Naive thymus-derived CD8-positive, alpha-beta T cell (primary cell): ENCODE measurements at regions not wholly inside any gene's neighbourhood (a gene's known extent, or its start where the extent isn't known, plus 50 kb on each side); places are given as distances from the start of the nearest gene placed in this dataset.

Source experiments
- ATAC-seq, 2 donors: fragments of 150-1000 bp; cut with Tn5 transposase in 1 of 2; sonication (Bioruptor Pico), chemical (Tn5 transposase) in 1 of 2; 1 replicate in 1 of 2; 2 replicates in 1 of 2; pipeline ENCODE4 v1.10.0; 2021; ENCODE audit warnings: mild to moderate bottlenecking in 2 of 2, moderate library complexity in 2 of 2
- POLR2A ChIA-PET: fragments of 350-600 bp; sonication (Branson Sonifier 250); formaldehyde crosslinking; loops from one replicate; lab custom pipeline; 2021; ENCODE audit warnings: antibody characterized with exemption; lab: Charles Lee
- DNase-seq, 10 donors: peaks; one replicate each; pipeline versions ENCODE4 v3.0.0 to v3.0.0-alpha.2; 2020 to 2022
- H3K27ac Mint-ChIP-seq, 10 donors: one replicate each; pipeline ENCODE4 v1.8.0; 2020 to 2022; ENCODE audit warnings: mild to moderate bottlenecking in 10 of 10, mixed read lengths in 10 of 10, moderate library complexity in 4 of 10, inconsistent platforms in 1 of 10
- H3K27me3 Mint-ChIP-seq, 5 donors: one replicate each; pipeline ENCODE4 v1.8.0; 2021 to 2022; ENCODE audit warnings: mixed read lengths in 5 of 5
- H3K36me3 Mint-ChIP-seq, 3 donors: one replicate each; pipeline ENCODE4 v1.8.0; 2020 to 2022; ENCODE audit warnings: mixed read lengths in 3 of 3, mild to moderate bottlenecking in 2 of 3, inconsistent platforms in 1 of 3
- H3K4me1 Mint-ChIP-seq, 4 donors: one replicate each; pipeline ENCODE4 v1.8.0; 2021 to 2022; ENCODE audit warnings: mixed read lengths in 4 of 4
- H3K4me3 Mint-ChIP-seq, 10 donors: one replicate each; pipeline ENCODE4 v1.8.0; 2020 to 2022; ENCODE audit warnings: mild to moderate bottlenecking in 10 of 10, mixed read lengths in 10 of 10, moderate library complexity in 6 of 10, inconsistent platforms in 1 of 10
- H3K9me3 Mint-ChIP-seq, 9 donors: one replicate each; pipeline ENCODE4 v1.8.0; 2020 to 2022; ENCODE audit warnings: mixed read lengths in 9 of 9, mild to moderate bottlenecking in 3 of 9, inconsistent platforms in 1 of 9, moderate library complexity in 1 of 9

DNA sequence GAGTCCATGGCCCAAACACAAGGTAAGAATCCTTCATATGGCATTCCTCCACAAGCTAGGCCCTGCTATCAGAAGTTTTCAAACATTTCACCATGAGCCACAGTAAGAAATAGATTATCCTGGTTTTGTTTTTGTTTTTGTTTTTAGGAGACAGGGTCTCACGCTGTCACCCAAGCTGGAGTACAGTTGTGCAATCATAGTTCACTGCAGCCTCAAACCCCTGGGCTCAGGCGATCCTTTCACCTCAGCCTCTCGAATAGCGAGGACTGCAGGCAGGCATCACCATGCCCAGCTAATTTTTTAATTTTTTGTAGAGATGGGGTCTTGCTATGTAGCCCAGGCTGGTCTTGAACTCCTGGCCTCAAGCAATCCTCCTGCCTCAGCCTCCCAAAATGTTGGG, 218.8 kb downstream of the TOMM20 start:
- ATAC-seq (no peak), DNase-seq (no peak)
- H3K27me3 Mint-ChIP-seq, result no peaks in the 10 kb centered on the region
- H3K36me3 Mint-ChIP-seq, result no peaks in the 10 kb centered on the region
- H3K4me3 Mint-ChIP-seq, result no peak overlapping the region
- POLR2A ChIA-PET, result no interaction called here
- H3K9me3 Mint-ChIP-seq, result no peaks in the 10 kb centered on the region
- H3K27ac Mint-ChIP-seq, result peak overlapping the region in 2 of 10 donors; percentile 33 to 34
- peaks cover 23 to 33% (median 29%) of the 10 kb centered on the region in 4 donors for H3K4me1 Mint-ChIP-seq

GRCh38 chr1:234909307-234909810, 219.3 kb downstream of the TOMM20 start:
- H3K27ac Mint-ChIP-seq, result peak overlapping the region in 3 of 10 donors; percentile 31 to 34 (median 33)

GRCh38 chr1:234908571-234908970, 220.1 kb downstream of the TOMM20 start:
- Mint-ChIP-seq H3K36me3 (no peaks in the 10 kb centered on the region), H3K9me3 (no peaks in the 10 kb centered on the region), H3K27me3 (no peaks in the 10 kb centered on the region), H3K27ac (peak overlapping the region in 4 of 10 donors; percentile 16 to 60 (median 40)), H3K4me3 (no peak overlapping the region), H3K4me1 (peaks cover 20 to 33% (median 29%) of the 10 kb centered on the region in 4 donors)
- DNase-seq (no peak), ATAC-seq (no peak)
- POLR2A ChIA-PET, result no interaction called here

More at GRCh38 chr1:234909307-234909810, 219.3 kb downstream of the TOMM20 start:
- H3K4me3 Mint-ChIP-seq, result no peak overlapping the region
- ATAC-seq (no peak), DNase-seq (no peak)
- H3K27me3 Mint-ChIP-seq, result no peaks in the 10 kb centered on the region
- no peaks in the 10 kb centered on the region for H3K9me3 Mint-ChIP-seq
- POLR2A ChIA-PET, result no interaction called here
- no peaks in the 10 kb centered on the region for H3K36me3 Mint-ChIP-seq
- peaks cover 23 to 33% (median 29%) of the 10 kb centered on the region in 4 donors for H3K4me1 Mint-ChIP-seq

DNA sequence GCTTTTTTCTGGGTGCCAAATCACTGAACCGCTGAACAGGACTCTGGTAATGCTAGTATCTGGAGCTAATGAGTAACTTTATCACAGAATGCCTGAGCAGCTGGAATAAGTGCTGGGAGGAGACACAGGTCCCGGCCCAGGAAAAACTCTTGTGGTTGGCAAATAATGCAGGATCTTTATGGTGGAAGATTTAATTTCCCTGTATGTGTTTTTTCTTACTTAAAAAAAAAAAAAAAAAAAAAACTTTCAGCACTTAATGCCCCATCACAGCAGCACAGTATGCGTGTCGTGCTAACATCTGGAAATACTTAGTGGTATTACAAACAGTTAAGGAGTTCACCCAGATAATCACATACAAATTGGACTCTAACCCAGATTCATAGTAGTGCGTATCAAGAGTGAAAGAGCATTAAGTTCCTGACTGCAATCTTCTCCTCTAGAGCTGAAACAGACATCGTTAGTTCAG, 220.7 kb downstream of the TOMM20 start:
- peak overlapping the region in 1 of 10 donors; percentile 60 for H3K27ac Mint-ChIP-seq
- DNase-seq, result no peak
- no peak for ATAC-seq
- no peaks in the 10 kb centered on the region for H3K27me3 Mint-ChIP-seq
- H3K4me1 Mint-ChIP-seq, result peaks cover 16 to 27% (median 26%) of the 10 kb centered on the region in 4 donors
- no peaks in the 10 kb centered on the region for H3K9me3 Mint-ChIP-seq
- POLR2A ChIA-PET, result no interaction called here
- no peak overlapping the region for H3K4me3 Mint-ChIP-seq
- H3K36me3 Mint-ChIP-seq, result no peaks in the 10 kb centered on the region

GRCh38 chr1:234907208-234907939, 221.3 kb downstream of the TOMM20 start:
- Mint-ChIP-seq H3K4me1 (peaks cover 13 to 21% (median 21%) of the 10 kb centered on the region in 4 donors), H3K4me3 (no peak overlapping the region), H3K27ac (peak overlapping the region in 1 of 10 donors; percentile 75), H3K9me3 (no peaks in the 10 kb centered on the region), H3K36me3 (no peaks in the 10 kb centered on the region), H3K27me3 (no peaks in the 10 kb centered on the region)
- ATAC-seq (no peak), DNase-seq (no peak)
- POLR2A ChIA-PET, result no interaction called here

DNA sequence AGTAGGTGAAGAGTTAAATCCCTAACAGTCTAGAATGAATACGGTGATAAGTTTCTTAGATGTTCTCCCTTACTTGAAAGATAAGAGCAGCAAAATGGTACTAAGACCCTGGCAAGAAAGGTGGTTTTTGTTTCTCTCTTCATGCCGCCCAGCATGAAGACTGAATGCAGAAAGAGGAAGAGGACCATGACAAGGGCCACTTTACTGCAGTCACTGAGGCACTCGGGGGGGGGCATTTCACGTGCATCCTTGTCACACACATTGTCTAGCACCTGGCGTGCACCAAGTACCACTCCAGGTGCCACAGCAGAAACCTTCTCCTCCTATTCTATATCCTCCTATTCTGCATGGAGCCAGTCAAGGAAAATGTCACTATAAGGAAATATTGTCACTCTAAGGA, 222.0 kb downstream of the TOMM20 start:
- H3K36me3 Mint-ChIP-seq, result no peaks in the 10 kb centered on the region
- POLR2A ChIA-PET, result no interaction called here
- H3K9me3 Mint-ChIP-seq, result no peaks in the 10 kb centered on the region

DNA sequence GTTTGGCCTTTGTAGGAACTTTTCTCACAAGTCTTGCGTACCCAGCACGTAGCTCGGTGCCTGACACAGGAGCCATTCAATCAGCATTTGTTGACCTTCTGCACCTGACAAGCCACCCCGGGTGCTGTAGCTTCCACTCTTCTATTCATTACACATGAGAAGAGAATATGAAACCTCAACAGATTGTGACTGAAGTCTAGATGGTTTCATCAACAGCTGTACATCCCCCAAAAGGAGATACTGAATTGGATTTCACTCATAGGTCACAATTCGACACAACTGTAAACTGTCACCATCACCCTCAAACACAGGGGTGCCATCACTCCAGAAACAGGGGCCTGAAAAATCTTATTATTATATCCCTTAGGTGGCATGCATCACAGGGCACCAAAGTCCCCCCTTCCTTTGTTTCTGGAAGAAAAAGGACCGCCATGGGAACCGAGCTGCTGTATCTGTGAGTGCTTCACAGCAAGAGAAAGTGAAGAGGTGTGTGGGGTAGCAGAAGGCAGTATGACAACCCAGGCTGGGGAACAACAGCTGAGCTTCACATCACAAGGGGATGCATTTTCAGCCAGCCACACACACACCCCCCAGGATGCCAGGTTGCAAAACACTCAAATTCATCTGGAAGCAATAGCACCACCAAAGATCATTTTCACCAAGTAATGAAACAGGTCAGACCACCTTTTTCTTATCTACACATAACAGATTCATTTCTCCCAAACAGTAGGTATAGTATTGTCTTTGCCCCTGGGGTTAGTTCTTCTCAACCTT, 225.7 kb downstream of the TOMM20 start:
- POLR2A ChIA-PET, result no interaction called here
- H3K27ac Mint-ChIP-seq, result no peak overlapping the region
- H3K4me1 Mint-ChIP-seq, result peaks cover 0 to 3% (median 0%) of the 10 kb centered on the region in 4 donors
- H3K4me3 Mint-ChIP-seq, result no peak overlapping the region
- DNase-seq (no peak), ATAC-seq (no peak)
- no peaks in the 10 kb centered on the region for H3K27me3 Mint-ChIP-seq
- no peaks in the 10 kb centered on the region for H3K36me3 Mint-ChIP-seq
- no peaks in the 10 kb centered on the region for H3K9me3 Mint-ChIP-seq

More for the DNA sequence above, 222.0 kb downstream of the TOMM20 start:
- Mint-ChIP-seq H3K4me1 (peaks cover 8 to 14% (median 14%) of the 10 kb centered on the region in 4 donors), H3K27ac (peak overlapping the region in 4 of 10 donors; percentile 6 to 74 (median 56)), H3K27me3 (no peaks in the 10 kb centered on the region), H3K4me3 (no peak overlapping the region)
- no peak for ATAC-seq
- DNase-seq, result no peak

DNA sequence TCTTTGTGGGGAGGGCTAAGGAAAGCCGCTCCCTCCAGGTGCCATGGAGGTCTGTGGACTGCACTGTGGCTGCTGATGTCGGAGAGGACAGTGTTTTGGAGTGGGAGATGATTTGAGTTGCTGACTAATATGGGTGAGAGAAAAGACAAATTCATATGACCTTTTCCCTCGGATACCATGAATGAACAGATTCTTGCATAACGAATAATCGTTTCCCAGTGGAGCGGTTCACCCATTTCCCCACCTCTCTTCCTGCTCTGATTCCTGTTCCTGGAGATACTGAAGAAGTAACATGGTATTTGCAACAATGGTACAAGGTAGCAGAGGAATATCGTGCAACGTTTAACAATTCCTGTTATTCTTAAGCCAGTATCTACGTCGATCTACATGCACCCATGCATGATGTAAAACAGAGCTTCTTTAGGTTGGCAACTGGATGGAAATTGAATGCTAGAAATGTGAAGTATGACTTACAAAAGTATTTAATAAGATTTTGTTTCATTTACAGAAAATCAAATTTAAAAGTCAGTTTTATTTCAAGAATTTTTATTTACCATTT, 227.1 kb downstream of the TOMM20 start:
- DNase-seq (no peak), ATAC-seq (no peak)
- Mint-ChIP-seq H3K27ac (no peak overlapping the region), H3K4me3 (no peak overlapping the region), H3K4me1 (peaks cover 3 to 6% (median 5%) of the 10 kb centered on the region in 4 donors), H3K36me3 (no peaks in the 10 kb centered on the region), H3K27me3 (no peaks in the 10 kb centered on the region), H3K9me3 (no peaks in the 10 kb centered on the region)
- POLR2A ChIA-PET, result no interaction called here

GRCh38 chr1:234900595-234900994, 228.0 kb downstream of the TOMM20 start:
- H3K4me3 Mint-ChIP-seq, result no peak overlapping the region
- H3K36me3 Mint-ChIP-seq, result no peaks in the 10 kb centered on the region
- ATAC-seq, result no peak
- H3K4me1 Mint-ChIP-seq, result peaks cover 3 to 7% (median 6%) of the 10 kb centered on the region in 4 donors
- DNase-seq, result no peak
- no peaks in the 10 kb centered on the region for H3K27me3 Mint-ChIP-seq
- no peaks in the 10 kb centered on the region for H3K9me3 Mint-ChIP-seq
- peak overlapping the region in 2 of 10 donors; percentile 52 to 60 for H3K27ac Mint-ChIP-seq
- POLR2A ChIA-PET, result no interaction called here

GRCh38 chr1:234899730-234900072, 228.9 kb downstream of the TOMM20 start:
- no peak overlapping the region for H3K27ac Mint-ChIP-seq
- POLR2A ChIA-PET, result no interaction called here
- no peak overlapping the region for H3K4me3 Mint-ChIP-seq
- no peaks in the 10 kb centered on the region for H3K27me3 Mint-ChIP-seq
- DNase-seq (no peak), ATAC-seq (no peak)
- H3K4me1 Mint-ChIP-seq, result peaks cover 5 to 11% (median 10%) of the 10 kb centered on the region in 4 donors
- H3K9me3 Mint-ChIP-seq, result no peaks in the 10 kb centered on the region
- H3K36me3 Mint-ChIP-seq, result no peaks in the 10 kb centered on the region

- H3K4me3 Mint-ChIP-seq, result no peak overlapping the region
- DNase-seq (no peak), ATAC-seq (no peak)
- POLR2A ChIA-PET, result no interaction called here
- H3K9me3 Mint-ChIP-seq, result no peaks in the 10 kb centered on the region
- H3K27ac Mint-ChIP-seq, result no peak overlapping the region
- peaks cover 5 to 16% (median 15%) of the 10 kb centered on the region in 4 donors for H3K4me1 Mint-ChIP-seq
- no peaks in the 10 kb centered on the region for H3K36me3 Mint-ChIP-seq
- no peaks in the 10 kb centered on the region for H3K27me3 Mint-ChIP-seq
These were observed 229.5 kb downstream of the TOMM20 start for GRCh38 chr1:234899041-234899729.

- H3K4me1 Mint-ChIP-seq, result peaks cover 7 to 21% (median 20%) of the 10 kb centered on the region in 4 donors
- no peaks in the 10 kb centered on the region for H3K27me3 Mint-ChIP-seq
- H3K4me3 Mint-ChIP-seq, result no peak overlapping the region
- POLR2A ChIA-PET, result no interaction called here
- no peaks in the 10 kb centered on the region for H3K9me3 Mint-ChIP-seq
- H3K36me3 Mint-ChIP-seq, result no peaks in the 10 kb centered on the region
- ATAC-seq, result no peak
- DNase-seq, result no peak
- peak overlapping the region in 1 of 10 donors; percentile 40 for H3K27ac Mint-ChIP-seq
These were observed 230.1 kb downstream of the TOMM20 start for GRCh38 chr1:234898455-234899033.
